Endothelial cell of umbilical vein (primary cell): ENCODE measurements at regions not wholly inside any gene's neighbourhood (a gene's known extent, or its start where the extent isn't known, plus 50 kb on each side); places are given as distances from the start of the nearest gene placed in this dataset.

Source experiments
- BruUV-seq: library from RNA; stranded (reverse); fragments of 400-500 nt; replicated peaks from 2 replicates; lab custom pipeline; 2021; lab: Mats Ljungman, UMichigan
- CTCF ChIA-PET: fragments of 300-600, 350-600 bp; sonication (Branson Sonifier 250); formaldehyde crosslinking; loops from one replicate; lab custom pipeline; 2021; ENCODE audit warnings: antibody characterized with exemption, inconsistent platforms; lab: Charles Lee
- POLR2A ChIA-PET: fragments of 300-600, 350-600 bp; sonication (Branson Sonifier 250); formaldehyde crosslinking; loops from one replicate; lab custom pipeline; 2021; ENCODE audit warnings: antibody characterized with exemption, inconsistent platforms; lab: Charles Lee
- DNase-seq: peaks from one replicate; pipeline ENCODE4 v3.0.0-alpha.2; 2011; ENCODE audit warnings: low read depth, low spot score
- FAIRE-seq: peaks from 2 replicates; lab custom pipeline; 2011; peaks lifted over from hg19 to GRCh38; lab: Jason Lieb, UNC
- H2AFZ ChIP-seq: 2 replicates; pipeline ENCODE4 v1.6.0; 2012; ENCODE audit warnings: low read depth, low read length, control low read depth, inconsistent platforms
- H3K27ac ChIP-seq: 2 replicates; pipeline ENCODE4 v1.5.1; 2011; ENCODE audit warnings: low read depth, mild to moderate bottlenecking, control low read depth, low read length, moderate library complexity; ENCODE audit not compliant: insufficient read depth
- H3K27me3 ChIP-seq, 2 experiments: 2 replicates each; pipeline versions ENCODE4 v1.6.0 to v1.6.1; 2011; ENCODE audit warnings: low read length in 2 of 2, mixed read lengths in 1 of 2; ENCODE audit not compliant: control insufficient read depth in 2 of 2, insufficient read depth in 2 of 2
- H3K36me3 ChIP-seq, 2 experiments: 2 replicates in 1 of 2; 3 replicates in 1 of 2; pipeline ENCODE4 v1.5.1; 2011; ENCODE audit warnings: low read length in 2 of 2, mild to moderate bottlenecking in 1 of 2, moderate library complexity in 1 of 2; ENCODE audit not compliant: control insufficient read depth in 2 of 2, insufficient read depth in 2 of 2; ENCODE audit errors: extremely low read depth in 1 of 2
- H3K4me1 ChIP-seq: 3 replicates; pipeline ENCODE4 v1.5.1; 2011; ENCODE audit warnings: mild to moderate bottlenecking, low read length; ENCODE audit not compliant: control insufficient read depth, insufficient read depth; ENCODE audit errors: extremely low read depth
- H3K4me2 ChIP-seq: 2 replicates; pipeline ENCODE4 v1.6.1; 2011; ENCODE audit warnings: low read length, control low read depth, mixed read lengths; ENCODE audit not compliant: insufficient read depth
- H3K4me3 ChIP-seq, 3 experiments: fragments of 200-600 bp in 1 of 3; sonication (generic), shearing (Covaris generic) in 1 of 3; replicated peaks in 1 of 3; 2 replicates each; pipeline ENCODE4 v1.5.1; 2011 to 2016; ENCODE audit warnings: control low read depth in 3 of 3, low read length in 3 of 3, mild to moderate bottlenecking in 2 of 3, inconsistent platforms in 1 of 3, low read depth in 1 of 3, moderate library complexity in 1 of 3; ENCODE audit not compliant: insufficient read depth in 1 of 3
- H3K79me2 ChIP-seq: 2 replicates; pipeline ENCODE4 v1.6.0; 2012; ENCODE audit warnings: low read length, inconsistent platforms; ENCODE audit not compliant: control insufficient read depth, insufficient read depth
- H3K9ac ChIP-seq: replicated peaks from 2 replicates; pipeline ENCODE3; 2011; ENCODE audit warnings: low read length, control low read depth; ENCODE audit not compliant: insufficient read depth; ENCODE audit errors: extremely low read depth
- H3K9me1 ChIP-seq: replicated peaks from 3 replicates; pipeline ENCODE4 v1.6.0; 2011; ENCODE audit warnings: mild to moderate bottlenecking, low read length; ENCODE audit not compliant: control insufficient read depth, insufficient read depth; ENCODE audit errors: extremely low read depth
- H3K9me3 ChIP-seq: replicated peaks from 2 replicates; pipeline ENCODE4 v1.5.1; 2012; ENCODE audit warnings: low read length, inconsistent platforms; ENCODE audit not compliant: control insufficient read depth, insufficient read depth
- H4K20me1 ChIP-seq: replicated peaks from 2 replicates; pipeline ENCODE3; 2011; ENCODE audit warnings: mild to moderate bottlenecking, low read length; ENCODE audit not compliant: control insufficient read depth, insufficient read depth; ENCODE audit errors: extremely low read depth
- EZH2 ChIP-seq: IDR thresholded peaks from 2 replicates; pipeline ENCODE4 v1.6.1; 2012; ENCODE audit warnings: borderline replicate concordance, low read depth, mild to moderate bottlenecking, moderate library complexity, low read length, inconsistent platforms; ENCODE audit not compliant: severe bottlenecking
- FOS ChIP-seq: IDR thresholded peaks from 2 replicates; pipeline ENCODE4 v1.6.1; 2011; ENCODE audit warnings: mild to moderate bottlenecking, low read length, moderate library complexity, borderline replicate concordance; ENCODE audit not compliant: insufficient read depth
- GATA2 ChIP-seq: IDR thresholded peaks from 2 replicates; pipeline ENCODE4 v1.7.0; 2011; ENCODE audit warnings: low read depth, mild to moderate bottlenecking, moderate library complexity, mixed read lengths, low read length; ENCODE audit not compliant: insufficient read length, insufficient read depth
- JUN ChIP-seq: IDR thresholded peaks from 2 replicates; pipeline ENCODE4 v1.6.1; 2011; ENCODE audit warnings: borderline replicate concordance, low read depth; ENCODE audit not compliant: insufficient read length, insufficient read depth
- MYC ChIP-seq: IDR thresholded peaks from one replicate; pipeline ENCODE4 v1.6.1; 2011; ENCODE audit warnings: mild to moderate bottlenecking, low read depth, low read length
- POLR2A ChIP-seq: IDR thresholded peaks from 2 replicates; pipeline ENCODE4 v1.6.1; 2012; ENCODE audit warnings: low read depth, mild to moderate bottlenecking, control low read depth, low read length
- POLR2AphosphoS5 ChIP-seq: IDR thresholded peaks from 2 replicates; pipeline ENCODE4 v1.6.1; 2012; ENCODE audit warnings: low read depth, mild to moderate bottlenecking, control low read depth, low read length, moderate library complexity; ENCODE audit not compliant: insufficient read depth
- dilution Hi-C: fragments of 300-500 bp; cut with MboI; formaldehyde crosslinking; loops from one replicate; pipeline ENCODE4 v1.15.0; 2019; ENCODE audit warnings: low sequenced_read_pairs; ENCODE audit not compliant: extremely low pct_ligation_motif_present
- intact Hi-C: fragments of 100-400 bp; cut with micrococcal nuclease; formaldehyde crosslinking; loops from one replicate; pipeline ENCODE4 v1.10.0; 2022
- TF ChIP-seq, protein P1 (sequence below): IDR thresholded peaks from 2 replicates; pipeline ENCODE4 v1.6.1; 2011; ENCODE audit not compliant: insufficient read depth, insufficient read length
- TF ChIP-seq, protein P2 (sequence below), 2 donors: IDR thresholded peaks; 1 replicate in 1 of 2; 2 replicates in 1 of 2; pipeline ENCODE4 v1.5.1; 2011; ENCODE audit warnings: low read length in 2 of 2, mild to moderate bottlenecking in 2 of 2, moderate library complexity in 2 of 2, control low read depth in 1 of 2, inconsistent platforms in 1 of 2, low read depth in 1 of 2; ENCODE audit not compliant: insufficient read depth in 1 of 2; ENCODE audit errors: extremely low read depth in 1 of 2

- H3K27me3 ChIP-seq = no peaks in the 10 kb centered on the region
- dilution Hi-C loops = no loop called here
These were observed 188.6 kb downstream of the HINT1 start for GRCh38 chr5:130976493-130976892.

More at GRCh38 chr5:130976493-130976892, 188.6 kb downstream of the HINT1 start:
- Histone ChIP-seq H3K4me2 (no peak overlapping the region), H4K20me1 (no peaks in the 10 kb centered on the region), H2AFZ (no peak overlapping the region), H3K4me3 (no peak overlapping the region), H3K27ac (no peak overlapping the region), H3K79me2 (no peaks in the 10 kb centered on the region), H3K36me3 (no peaks in the 10 kb centered on the region), H3K9ac (no peak overlapping the region), H3K9me1 (no peaks in the 10 kb centered on the region), H3K4me1 (no peaks in the 10 kb centered on the region), H3K9me3 (no peaks in the 10 kb centered on the region)
- no TSS peak for BruUV-seq
- POLR2A ChIA-PET = no interaction called here
- FAIRE-seq (no peak), DNase-seq (no peak)
- intact Hi-C loops = no loop called here
- CTCF ChIA-PET = no interaction called here
- TF ChIP-seq POLR2A = no peak
- no peak for TF ChIP-seq JUN
- no peak for TF ChIP-seq POLR2AphosphoS5
- TF ChIP-seq, protein P1, sequence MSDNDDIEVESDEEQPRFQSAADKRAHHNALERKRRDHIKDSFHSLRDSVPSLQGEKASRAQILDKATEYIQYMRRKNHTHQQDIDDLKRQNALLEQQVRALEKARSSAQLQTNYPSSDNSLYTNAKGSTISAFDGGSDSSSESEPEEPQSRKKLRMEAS = no peak
- no peak for TF ChIP-seq MYC
- no peak for TF ChIP-seq FOS
- no peak for TF ChIP-seq EZH2
- TF ChIP-seq, protein P2, sequence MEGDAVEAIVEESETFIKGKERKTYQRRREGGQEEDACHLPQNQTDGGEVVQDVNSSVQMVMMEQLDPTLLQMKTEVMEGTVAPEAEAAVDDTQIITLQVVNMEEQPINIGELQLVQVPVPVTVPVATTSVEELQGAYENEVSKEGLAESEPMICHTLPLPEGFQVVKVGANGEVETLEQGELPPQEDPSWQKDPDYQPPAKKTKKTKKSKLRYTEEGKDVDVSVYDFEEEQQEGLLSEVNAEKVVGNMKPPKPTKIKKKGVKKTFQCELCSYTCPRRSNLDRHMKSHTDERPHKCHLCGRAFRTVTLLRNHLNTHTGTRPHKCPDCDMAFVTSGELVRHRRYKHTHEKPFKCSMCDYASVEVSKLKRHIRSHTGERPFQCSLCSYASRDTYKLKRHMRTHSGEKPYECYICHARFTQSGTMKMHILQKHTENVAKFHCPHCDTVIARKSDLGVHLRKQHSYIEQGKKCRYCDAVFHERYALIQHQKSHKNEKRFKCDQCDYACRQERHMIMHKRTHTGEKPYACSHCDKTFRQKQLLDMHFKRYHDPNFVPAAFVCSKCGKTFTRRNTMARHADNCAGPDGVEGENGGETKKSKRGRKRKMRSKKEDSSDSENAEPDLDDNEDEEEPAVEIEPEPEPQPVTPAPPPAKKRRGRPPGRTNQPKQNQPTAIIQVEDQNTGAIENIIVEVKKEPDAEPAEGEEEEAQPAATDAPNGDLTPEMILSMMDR (IDR thresholded peaks at IDR 0.05; ENCODE audit: extremely low read depth in 1 of 2, insufficient read depth in 1 of 2, low read depth in 1 of 2, low read length in 2 of 2) = no peak
- TF ChIP-seq GATA2 = no peak
